ENCODE measurements at regions not wholly inside any gene's neighbourhood (a gene's known extent, or its start where the extent isn't known, plus 50 kb on each side); places are given as distances from the start of the nearest gene placed in this dataset.

GRCh38 chr18:59085797-59086196, 53.9 kb upstream of the SEC11C start:
- no peak for ATAC-seq
- H4K20me1 ChIP-seq (ENCODE audit: insufficient read depth, low read length), result no peaks in the 10 kb centered on the region
- no peak overlapping the region for H3K9ac ChIP-seq (ENCODE audit: insufficient read depth, low read depth, low read length)
- no peaks in the 10 kb centered on the region for H3K9me3 ChIP-seq (ENCODE audit: low read length)
- BruUV-seq (replicated peaks), result no TSS peak
- H3K4me2 ChIP-seq (ENCODE audit: low read depth, low read length), result no peak overlapping the region
- intact Hi-C loops (cut with micrococcal nuclease; ENCODE audit: unreplicated experiment) (loop anchor here (2.0 kb wide), 1 partner anchor 317 kb away; no protein-coding TSS in a partner anchor), in situ Hi-C loops (cut with HindIII; ENCODE audit: extremely low pct_ligation_motif_present, low pct_unique_long_range_greater_than_20kb) (loop anchor here (10.0 kb wide), 1 partner anchor 179 kb away; no protein-coding TSS in a partner anchor)
- WGBS (ENCODE audit: low lambda C conversion rate), result 0% methylated on average over 1 of the region's 1 CpG
- DNase-seq (ENCODE audit: low spot score), result no peak
- no peak overlapping the region for H2AFZ ChIP-seq (ENCODE audit: low read length)
- H3K27ac ChIP-seq (ENCODE audit: extremely low read length, insufficient read depth, low read length), result no peak overlapping the region
- ChIA-PET POLR2A (no interaction called here), CTCF (ENCODE audit: low intra/inter-chr PET ratio, low total read pairs) (no interaction called here)
- H3K36me3 ChIP-seq (replicated peaks in 1 of 2; ENCODE audit: control insufficient read depth in 1 of 2, insufficient read depth in 2 of 2, low read length in 2 of 2), result no peaks in the 10 kb centered on the region
- H3K4me3 ChIP-seq (replicated peaks in 1 of 3; ENCODE audit: insufficient read depth in 1 of 3, low read depth in 2 of 3, low read length in 3 of 3), result no peak overlapping the region
- no peaks in the 10 kb centered on the region for H3K4me1 ChIP-seq (ENCODE audit: insufficient read depth, low read length)
- H3K27me3 ChIP-seq (ENCODE audit: control insufficient read depth in 1 of 2, insufficient read depth in 2 of 2, low read length in 2 of 2), result peaks cover 0 to 21% of the 10 kb centered on the region in 2 experiments; a peak in 4 of 5 replicates
- no peak for FAIRE-seq
- no peaks in the 10 kb centered on the region for H3K79me2 ChIP-seq (ENCODE audit: insufficient read depth, low read length)
- no peak for TF ChIP-seq ZNF333 (CRISPR knock-in tag; IDR thresholded peaks at IDR 0.05; ENCODE audit: borderline replicate concordance)
- TF ChIP-seq ZNF530 (CRISPR knock-in tag; IDR thresholded peaks at IDR 0.05; ENCODE audit: low read depth), result no peak
- TF ChIP-seq, protein P1, sequence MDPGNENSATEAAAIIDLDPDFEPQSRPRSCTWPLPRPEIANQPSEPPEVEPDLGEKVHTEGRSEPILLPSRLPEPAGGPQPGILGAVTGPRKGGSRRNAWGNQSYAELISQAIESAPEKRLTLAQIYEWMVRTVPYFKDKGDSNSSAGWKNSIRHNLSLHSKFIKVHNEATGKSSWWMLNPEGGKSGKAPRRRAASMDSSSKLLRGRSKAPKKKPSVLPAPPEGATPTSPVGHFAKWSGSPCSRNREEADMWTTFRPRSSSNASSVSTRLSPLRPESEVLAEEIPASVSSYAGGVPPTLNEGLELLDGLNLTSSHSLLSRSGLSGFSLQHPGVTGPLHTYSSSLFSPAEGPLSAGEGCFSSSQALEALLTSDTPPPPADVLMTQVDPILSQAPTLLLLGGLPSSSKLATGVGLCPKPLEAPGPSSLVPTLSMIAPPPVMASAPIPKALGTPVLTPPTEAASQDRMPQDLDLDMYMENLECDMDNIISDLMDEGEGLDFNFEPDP (CRISPR knock-in tag; conservative IDR thresholded peaks at IDR 0.05), result no peak
- no peak for TF ChIP-seq ZNF672 (CRISPR knock-in tag; IDR thresholded peaks at IDR 0.05)
- TF ChIP-seq CBX2 (IDR thresholded peaks at IDR 0.05; ENCODE audit: low read depth, low read length), result no peak
- no peak for TF ChIP-seq CBX2 (CRISPR knock-in tag; IDR thresholded peaks at IDR 0.05; ENCODE audit: low read depth)
- TF ChIP-seq JARID2 (CRISPR knock-in tag; IDR thresholded peaks at IDR 0.05; ENCODE audit: insufficient replicate concordance), result no peak
- TF ChIP-seq HOXA9 (CRISPR knock-in tag; IDR thresholded peaks at IDR 0.05; ENCODE audit: borderline replicate concordance), result no peak
- TF ChIP-seq ZNF772 (CRISPR knock-in tag; IDR thresholded peaks at IDR 0.05), result no peak
- no peak for TF ChIP-seq ZSCAN22 (CRISPR knock-in tag; IDR thresholded peaks at IDR 0.05)

Measured in HepG2 (cell line).